OCI-LY1 (cell line): ENCODE measurements at regions not wholly inside any gene's neighbourhood (a gene's known extent, or its start where the extent isn't known, plus 50 kb on each side); places are given as distances from the start of the nearest gene placed in this dataset.

Experiments used
- H2AFZ ChIP-seq: fragments of 200-600 bp; sonication (generic), shearing (Covaris generic); 2 replicates; pipeline ENCODE4 v1.6.0; 2014; ENCODE audit warnings: antibody characterized with exemption, mild to moderate bottlenecking, low read length
- H3F3A ChIP-seq: fragments of 200-600 bp; sonication (generic), shearing (Covaris generic); 2 replicates; pipeline ENCODE4 v1.6.0; 2014; ENCODE audit warnings: mild to moderate bottlenecking, antibody characterized with exemption, low read length, moderate library complexity; ENCODE audit not compliant: insufficient read depth
- H3K27ac ChIP-seq: fragments of 200-600 bp; sonication (generic); 2 replicates; pipeline ENCODE4 v1.5.1; 2014; ENCODE audit warnings: low read length, mixed run types, mild to moderate bottlenecking, low read depth; ENCODE audit not compliant: poor library complexity, severe bottlenecking
- H3K27me3 ChIP-seq: fragments of 200-600 bp; sonication (generic); 2 replicates; pipeline ENCODE4 v1.6.0; 2014; ENCODE audit warnings: antibody characterized with exemption, mild to moderate bottlenecking, low read length, moderate library complexity; ENCODE audit not compliant: insufficient read depth
- H3K36me3 ChIP-seq: fragments of 200-600 bp; sonication (generic); 2 replicates; pipeline ENCODE4 v1.6.1; 2014; ENCODE audit warnings: mild to moderate bottlenecking, antibody characterized with exemption, low read length, moderate library complexity, mixed read lengths; ENCODE audit not compliant: insufficient read depth
- H3K4me1 ChIP-seq: fragments of 200-600 bp; sonication (generic); 2 replicates; pipeline ENCODE4 v1.5.1; 2014; ENCODE audit warnings: mild to moderate bottlenecking, low read length, moderate library complexity; ENCODE audit not compliant: insufficient read depth, severe bottlenecking
- H3K4me2 ChIP-seq: fragments of 200-600 bp; sonication (generic), shearing (Covaris generic); 2 replicates; pipeline ENCODE4 v1.6.1; 2014; ENCODE audit warnings: low read length
- H3K4me3 ChIP-seq: fragments of 200-600 bp; sonication (generic); 2 replicates; pipeline ENCODE4 v1.5.1; 2014; ENCODE audit warnings: low read length, low read depth, mild to moderate bottlenecking, mixed read lengths; ENCODE audit not compliant: poor library complexity, severe bottlenecking
- H3K79me2 ChIP-seq: fragments of 200-600 bp; shearing (Covaris generic); 2 replicates; pipeline ENCODE4 v1.6.1; 2016; ENCODE audit warnings: mixed run types, low read length, mixed read lengths; ENCODE audit not compliant: insufficient read depth
- H3K9ac ChIP-seq: fragments of 200-600 bp; sonication (generic), shearing (Covaris generic); 2 replicates; pipeline ENCODE4 v1.6.1; 2014; ENCODE audit warnings: mild to moderate bottlenecking, low read length, mixed read lengths
- H3K9me2 ChIP-seq: fragments of 200-600 bp; sonication (generic), shearing (Covaris generic); 2 replicates; pipeline ENCODE4 v1.6.1; 2014; ENCODE audit warnings: low read depth, mild to moderate bottlenecking, low read length, mixed read lengths
- H3K9me3 ChIP-seq: fragments of 200-600 bp; shearing (Covaris generic); 2 replicates; pipeline ENCODE4 v1.6.1; 2014; ENCODE audit warnings: low read length, mixed read lengths
- H4K20me1 ChIP-seq: fragments of 200-600 bp; sonication (generic), shearing (Covaris generic); 2 replicates; pipeline ENCODE4 v1.6.0; 2016; ENCODE audit warnings: mild to moderate bottlenecking, low read length; ENCODE audit not compliant: insufficient read depth
- EZH2 ChIP-seq: fragments of 200-600 bp; sonication (generic), shearing (Covaris generic); IDR thresholded peaks from 2 replicates; pipeline ENCODE4 v1.8.0; 2017; ENCODE audit warnings: borderline replicate concordance, mixed run types, mild to moderate bottlenecking, antibody characterized with exemption, low read length, moderate library complexity, mixed read lengths
- TF ChIP-seq, protein P1 (sequence below): fragments of 200-600 bp; sonication (generic), shearing (Covaris generic); IDR thresholded peaks from 2 replicates; pipeline ENCODE4 v1.5.1; 2017; ENCODE audit warnings: mild to moderate bottlenecking, antibody characterized with exemption, low read length, moderate library complexity, mixed read lengths

DNA sequence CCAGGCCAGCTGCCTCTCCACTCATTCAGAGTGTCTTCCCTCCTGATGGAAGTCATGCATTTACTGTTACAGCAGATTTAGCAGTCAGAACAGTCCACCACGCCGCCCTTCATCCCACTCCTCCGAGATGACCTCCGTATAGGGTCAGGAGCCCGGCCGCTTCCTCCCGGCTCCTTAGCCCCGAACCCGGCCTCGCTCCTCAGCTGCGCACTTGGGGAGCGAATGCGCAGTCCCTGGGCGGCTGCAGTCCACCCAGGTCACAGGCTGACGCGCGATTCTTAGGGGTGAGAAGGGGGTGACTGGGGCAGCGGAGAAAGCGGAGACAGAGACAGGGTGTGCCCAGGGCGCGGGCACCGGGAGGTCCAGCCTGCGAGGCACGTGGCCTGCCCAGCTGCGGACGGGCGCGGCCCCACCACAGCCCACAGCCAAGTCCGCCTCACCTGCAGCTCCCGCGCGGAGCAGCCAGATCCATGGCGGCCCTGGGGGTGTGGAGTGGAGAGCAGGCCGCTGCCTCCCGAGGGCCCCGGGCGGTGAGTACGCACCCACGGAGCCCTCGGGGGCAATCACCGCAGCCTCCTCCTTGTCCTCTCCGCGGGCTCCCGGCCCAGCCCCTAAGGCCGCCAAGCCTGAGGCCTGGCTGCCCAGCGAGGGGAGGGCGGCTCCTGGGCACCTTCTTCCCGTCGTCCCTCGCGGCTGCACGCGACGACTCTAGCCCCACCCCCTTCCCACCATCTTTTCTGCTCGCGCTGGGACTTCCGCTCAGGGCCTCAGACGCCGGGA, 286.6 kb downstream of the BRD1 start:
- Histone ChIP-seq H3K9ac (no peak overlapping the region), H3K27me3 (no peaks in the 10 kb centered on the region), H3K9me3 (no peaks in the 10 kb centered on the region), H3K4me3 (no peak overlapping the region), H3K27ac (no peak overlapping the region), H3K4me2 (no peak overlapping the region), H3K9me2 (no peaks in the 10 kb centered on the region), H3K79me2 (no peaks in the 10 kb centered on the region), H4K20me1 (no peaks in the 10 kb centered on the region), H2AFZ (no peak overlapping the region), H3K4me1 (no peaks in the 10 kb centered on the region), H3K36me3 (no peaks in the 10 kb centered on the region), H3F3A (no peaks in the 10 kb centered on the region)
- no peak for TF ChIP-seq EZH2
- TF ChIP-seq, protein P1, sequence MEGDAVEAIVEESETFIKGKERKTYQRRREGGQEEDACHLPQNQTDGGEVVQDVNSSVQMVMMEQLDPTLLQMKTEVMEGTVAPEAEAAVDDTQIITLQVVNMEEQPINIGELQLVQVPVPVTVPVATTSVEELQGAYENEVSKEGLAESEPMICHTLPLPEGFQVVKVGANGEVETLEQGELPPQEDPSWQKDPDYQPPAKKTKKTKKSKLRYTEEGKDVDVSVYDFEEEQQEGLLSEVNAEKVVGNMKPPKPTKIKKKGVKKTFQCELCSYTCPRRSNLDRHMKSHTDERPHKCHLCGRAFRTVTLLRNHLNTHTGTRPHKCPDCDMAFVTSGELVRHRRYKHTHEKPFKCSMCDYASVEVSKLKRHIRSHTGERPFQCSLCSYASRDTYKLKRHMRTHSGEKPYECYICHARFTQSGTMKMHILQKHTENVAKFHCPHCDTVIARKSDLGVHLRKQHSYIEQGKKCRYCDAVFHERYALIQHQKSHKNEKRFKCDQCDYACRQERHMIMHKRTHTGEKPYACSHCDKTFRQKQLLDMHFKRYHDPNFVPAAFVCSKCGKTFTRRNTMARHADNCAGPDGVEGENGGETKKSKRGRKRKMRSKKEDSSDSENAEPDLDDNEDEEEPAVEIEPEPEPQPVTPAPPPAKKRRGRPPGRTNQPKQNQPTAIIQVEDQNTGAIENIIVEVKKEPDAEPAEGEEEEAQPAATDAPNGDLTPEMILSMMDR, result no peak

DNA sequence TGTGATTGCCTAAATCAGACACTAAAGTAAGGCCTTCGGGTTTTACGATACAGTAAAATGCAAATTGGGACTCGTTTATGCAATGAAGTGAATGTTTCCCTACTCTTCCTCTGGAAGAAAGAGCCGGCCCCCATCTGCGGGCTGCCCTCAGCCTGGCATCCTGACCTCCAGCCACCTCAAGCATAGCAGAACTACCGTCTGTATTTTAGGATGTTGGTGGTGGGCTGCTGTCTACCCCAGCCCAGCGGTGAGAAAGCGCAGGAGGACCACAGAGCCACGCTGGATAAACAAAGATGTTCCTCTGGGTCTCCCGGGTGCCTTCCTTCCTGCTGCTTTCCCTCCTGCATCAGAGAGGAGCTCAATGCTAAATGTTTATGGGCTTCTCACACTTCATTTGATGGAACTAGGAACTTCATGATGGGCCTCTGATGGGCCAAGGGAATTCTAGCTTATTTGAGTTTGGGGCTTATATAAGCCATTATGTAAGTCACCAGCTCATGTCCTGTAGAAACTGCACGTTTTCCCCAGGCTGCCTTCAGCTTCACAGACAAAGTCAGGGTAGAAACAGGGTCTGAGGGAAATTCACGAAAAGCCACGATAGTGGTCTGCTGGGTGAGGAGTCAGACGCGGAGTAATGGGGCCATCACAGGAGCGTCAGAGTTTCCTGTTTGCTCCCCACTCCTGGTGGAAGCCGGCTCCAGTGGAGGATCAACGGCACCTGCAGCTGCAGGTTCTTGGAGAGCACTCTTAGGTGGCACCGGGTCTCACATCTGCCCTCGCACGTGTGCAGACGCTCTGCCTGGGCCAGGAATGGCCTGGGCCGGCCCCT, 287.4 kb downstream of the BRD1 start:
- no peaks in the 10 kb centered on the region for H3K4me1 ChIP-seq
- no peak overlapping the region for H3K9ac ChIP-seq
- H3K4me3 ChIP-seq, result no peak overlapping the region
- H2AFZ ChIP-seq, result no peak overlapping the region
- no peak for TF ChIP-seq EZH2
- TF ChIP-seq, protein P1, result no peak
- no peak overlapping the region for H3K4me2 ChIP-seq
- no peaks in the 10 kb centered on the region for H3K27me3 ChIP-seq
- H3F3A ChIP-seq, result no peaks in the 10 kb centered on the region
- H3K27ac ChIP-seq, result no peak overlapping the region
- no peaks in the 10 kb centered on the region for H4K20me1 ChIP-seq
- no peaks in the 10 kb centered on the region for H3K79me2 ChIP-seq
- H3K9me2 ChIP-seq, result no peaks in the 10 kb centered on the region
- no peaks in the 10 kb centered on the region for H3K36me3 ChIP-seq
- H3K9me3 ChIP-seq, result no peaks in the 10 kb centered on the region

DNA sequence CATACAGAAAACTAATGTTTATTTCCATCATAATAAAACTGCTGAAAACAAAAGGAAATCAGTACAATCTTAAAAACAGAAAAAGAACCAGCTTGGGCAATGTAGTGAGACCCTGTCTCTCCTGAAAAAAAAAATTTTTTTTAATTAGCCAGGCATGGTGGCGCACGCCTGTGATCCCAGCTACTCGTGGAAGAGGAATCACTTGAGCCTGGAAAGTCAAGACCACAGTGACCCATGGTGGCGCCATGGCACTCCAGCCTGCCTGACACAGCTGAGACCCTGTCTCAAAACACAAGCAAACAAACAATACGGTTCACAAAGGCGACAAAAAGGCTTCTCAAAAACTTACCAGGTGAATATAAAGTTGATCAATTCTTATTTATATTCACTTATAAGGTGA, 289.7 kb downstream of the BRD1 start:
- Histone ChIP-seq H3K9ac (no peak overlapping the region), H3K4me3 (no peak overlapping the region), H3K27ac (no peak overlapping the region), H3K9me3 (no peaks in the 10 kb centered on the region), H3K9me2 (no peaks in the 10 kb centered on the region), H3K4me2 (no peak overlapping the region), H3K36me3 (no peaks in the 10 kb centered on the region), H4K20me1 (no peaks in the 10 kb centered on the region), H3K79me2 (no peaks in the 10 kb centered on the region), H3F3A (no peaks in the 10 kb centered on the region), H3K4me1 (no peaks in the 10 kb centered on the region), H3K27me3 (no peaks in the 10 kb centered on the region), H2AFZ (no peak overlapping the region)
- TF ChIP-seq, protein P1, result no peak
- no peak for TF ChIP-seq EZH2
